C4-2B (cell line): ENCODE measurements at regions not wholly inside any gene's neighbourhood (a gene's known extent, or its start where the extent isn't known, plus 50 kb on each side); places are given as distances from the start of the nearest gene placed in this dataset.

Experiments
- CTCF ChIP-seq: fragments of 450-650 bp; conservative IDR thresholded peaks from 2 replicates; pipeline ENCODE4 v1.5.1; 2017; ENCODE audit warnings: mild to moderate bottlenecking
- ZFX ChIP-seq: fragments of 450-650 bp; IDR thresholded peaks from 2 replicates; pipeline ENCODE4 v1.6.1; 2017

DNA sequence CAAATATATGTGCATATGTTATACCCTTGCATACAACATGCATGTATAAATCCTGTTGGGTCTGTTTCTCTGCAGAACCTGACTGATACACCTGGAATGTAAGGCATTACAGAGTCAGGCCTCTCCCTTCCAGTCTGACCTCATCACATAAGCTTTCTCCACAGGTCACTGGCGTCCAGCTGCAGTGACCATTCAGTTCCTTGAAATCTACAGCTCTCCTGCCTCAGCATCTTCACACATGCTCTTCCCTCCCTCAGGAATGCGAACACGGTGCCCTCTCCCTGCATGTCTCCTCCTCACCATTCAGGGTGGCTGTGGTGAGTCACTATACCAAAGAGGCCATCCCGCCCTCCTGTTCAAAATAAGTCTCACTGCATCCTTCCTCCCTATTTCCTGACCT lies 657.8 kb upstream of the B3GAT1 start:
- no peak for TF ChIP-seq CTCF
- no peak for TF ChIP-seq ZFX
